ENCODE measurements at regions not wholly inside any gene's neighbourhood (a gene's known extent, or its start where the extent isn't known, plus 50 kb on each side); places are given as distances from the start of the nearest gene placed in this dataset.

- TF ChIP-seq USF1 (IDR thresholded peaks at IDR 0.05) = no peak
- no peak for TF ChIP-seq CEBPB (IDR thresholded peaks at IDR 0.05)
- no peak for TF ChIP-seq FOXM1 (IDR thresholded peaks at IDR 0.05; ENCODE audit: borderline replicate concordance, low read depth)
- TF ChIP-seq TCF12 (IDR thresholded peaks at IDR 0.05; ENCODE audit: low read depth) = no peak
- no peak for TF ChIP-seq YY1 (IDR thresholded peaks at IDR 0.05; ENCODE audit: low read depth)
- TF ChIP-seq NFIC (IDR thresholded peaks at IDR 0.05) = no peak
- TF ChIP-seq EGR1 (IDR thresholded peaks at IDR 0.05) = no peak
- no peak for TF ChIP-seq MAX (IDR thresholded peaks at IDR 0.05)
- TF ChIP-seq ZBTB7A (IDR thresholded peaks at IDR 0.05; ENCODE audit: low read depth) = no peak
- TF ChIP-seq REST (IDR thresholded peaks at IDR 0.05; ENCODE audit: low read depth) = no peak
- no peak for TF ChIP-seq TEAD4 (IDR thresholded peaks at IDR 0.05)
- TF ChIP-seq RAD21 (IDR thresholded peaks at IDR 0.05; ENCODE audit: low read depth) = no peak
- TF ChIP-seq EP300 (IDR thresholded peaks at IDR 0.05; ENCODE audit: borderline replicate concordance) = no peak
- TF ChIP-seq TAF1 (IDR thresholded peaks at IDR 0.05; ENCODE audit: low read depth) = no peak
Observed at GRCh38 chr2:8445580-8445979, 236.3 kb upstream of the ID2 start.

GRCh38 chr2:8447610-8448221 is 234.1 kb upstream of the ID2 start:
- TF ChIP-seq CEBPB (IDR thresholded peaks at IDR 0.05) (no peak), MAX (IDR thresholded peaks at IDR 0.05) (no peak), USF1 (IDR thresholded peaks at IDR 0.05) (no peak)

GRCh38 chr2:8448824-8449556 is 232.9 kb upstream of the ID2 start:
- TF ChIP-seq MAX (IDR thresholded peaks at IDR 0.05) (no peak), FOXM1 (IDR thresholded peaks at IDR 0.05; ENCODE audit: borderline replicate concordance, low read depth) (no peak)

GRCh38 chr2:8451273-8451672 is 230.6 kb upstream of the ID2 start:
- TF ChIP-seq TCF12 (IDR thresholded peaks at IDR 0.05; ENCODE audit: low read depth) = no peak
- TF ChIP-seq EP300 (IDR thresholded peaks at IDR 0.05; ENCODE audit: borderline replicate concordance) = no peak
- TF ChIP-seq YY1 (IDR thresholded peaks at IDR 0.05; ENCODE audit: low read depth) = no peak
- no peak for TF ChIP-seq REST (IDR thresholded peaks at IDR 0.05; ENCODE audit: low read depth)
- TF ChIP-seq MAX (IDR thresholded peaks at IDR 0.05) = no peak
- TF ChIP-seq CREB1 (IDR thresholded peaks at IDR 0.05; ENCODE audit: low read depth) = no peak
- no peak for TF ChIP-seq RAD21 (IDR thresholded peaks at IDR 0.05; ENCODE audit: low read depth)
- TF ChIP-seq FOXM1 (IDR thresholded peaks at IDR 0.05; ENCODE audit: borderline replicate concordance, low read depth) = no peak
- TF ChIP-seq NFIC (IDR thresholded peaks at IDR 0.05) = no peak
- no peak for TF ChIP-seq EGR1 (IDR thresholded peaks at IDR 0.05)
- no peak for TF ChIP-seq TAF1 (IDR thresholded peaks at IDR 0.05; ENCODE audit: low read depth)
- TF ChIP-seq ZBTB7A (IDR thresholded peaks at IDR 0.05; ENCODE audit: low read depth) = no peak
- TF ChIP-seq USF1 (IDR thresholded peaks at IDR 0.05) = no peak
- no peak for TF ChIP-seq TEAD4 (IDR thresholded peaks at IDR 0.05)
- TF ChIP-seq CEBPB (IDR thresholded peaks at IDR 0.05) = no peak

- TF ChIP-seq FOXM1 (IDR thresholded peaks at IDR 0.05; ENCODE audit: borderline replicate concordance, low read depth) = no peak
Observed at GRCh38 chr2:8452296-8452695, 229.6 kb upstream of the ID2 start.
